ENCODE measurements at regions not wholly inside any gene's neighbourhood (a gene's known extent, or its start where the extent isn't known, plus 50 kb on each side); places are given as distances from the start of the nearest gene placed in this dataset.

DNA sequence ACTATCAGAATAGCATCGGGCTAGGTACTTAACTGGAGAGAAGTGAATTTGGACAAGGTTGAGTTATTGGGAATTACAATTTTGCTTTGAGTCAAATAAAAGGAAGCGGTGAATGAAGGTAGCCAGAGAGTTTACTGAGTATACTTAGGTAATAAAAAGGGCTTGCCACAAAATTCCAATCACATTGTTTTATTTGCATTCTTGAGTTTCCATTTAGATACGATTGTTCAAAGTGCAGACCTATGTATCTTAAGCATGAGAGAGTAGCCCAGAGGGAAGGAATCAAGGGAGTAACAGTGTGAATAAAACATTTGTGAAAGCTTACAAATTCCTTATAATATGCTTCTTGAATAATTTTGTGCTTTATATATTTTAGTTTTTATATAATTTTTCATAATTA lies 102.5 kb upstream of the NDST4 start:
- TF ChIP-seq, protein P1, sequence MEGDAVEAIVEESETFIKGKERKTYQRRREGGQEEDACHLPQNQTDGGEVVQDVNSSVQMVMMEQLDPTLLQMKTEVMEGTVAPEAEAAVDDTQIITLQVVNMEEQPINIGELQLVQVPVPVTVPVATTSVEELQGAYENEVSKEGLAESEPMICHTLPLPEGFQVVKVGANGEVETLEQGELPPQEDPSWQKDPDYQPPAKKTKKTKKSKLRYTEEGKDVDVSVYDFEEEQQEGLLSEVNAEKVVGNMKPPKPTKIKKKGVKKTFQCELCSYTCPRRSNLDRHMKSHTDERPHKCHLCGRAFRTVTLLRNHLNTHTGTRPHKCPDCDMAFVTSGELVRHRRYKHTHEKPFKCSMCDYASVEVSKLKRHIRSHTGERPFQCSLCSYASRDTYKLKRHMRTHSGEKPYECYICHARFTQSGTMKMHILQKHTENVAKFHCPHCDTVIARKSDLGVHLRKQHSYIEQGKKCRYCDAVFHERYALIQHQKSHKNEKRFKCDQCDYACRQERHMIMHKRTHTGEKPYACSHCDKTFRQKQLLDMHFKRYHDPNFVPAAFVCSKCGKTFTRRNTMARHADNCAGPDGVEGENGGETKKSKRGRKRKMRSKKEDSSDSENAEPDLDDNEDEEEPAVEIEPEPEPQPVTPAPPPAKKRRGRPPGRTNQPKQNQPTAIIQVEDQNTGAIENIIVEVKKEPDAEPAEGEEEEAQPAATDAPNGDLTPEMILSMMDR (conservative IDR thresholded peaks at IDR 0.05; ENCODE audit: low read depth, low read length), result no peak
- no peak for TF ChIP-seq POLR2A (IDR thresholded peaks at IDR 0.05; ENCODE audit: low read depth, low read length)

Data from IMR-90 (cell line).